ENCODE measurements at regions not wholly inside any gene's neighbourhood (a gene's known extent, or its start where the extent isn't known, plus 50 kb on each side); places are given as distances from the start of the nearest gene placed in this dataset.

- TF ChIP-seq CTCF (conservative IDR thresholded peaks at IDR 0.05; ENCODE audit: low read depth, low read length) (no peak), POLR2A (IDR thresholded peaks at IDR 0.05; ENCODE audit: low read depth, low read length) (no peak), USF2 (IDR thresholded peaks at IDR 0.05; ENCODE audit: low read depth, low read length) (no peak), RFX5 (IDR thresholded peaks at IDR 0.05; ENCODE audit: low read depth, low read length) (no peak), MAZ (IDR thresholded peaks at IDR 0.05; ENCODE audit: borderline replicate concordance, low read depth, low read length) (no peak), CEBPB (IDR thresholded peaks at IDR 0.05; ENCODE audit: low read depth, low read length) (no peak), NFE2L2 (IDR thresholded peaks at IDR 0.05; ENCODE audit: low read depth, low read length) (no peak), BHLHE40 (IDR thresholded peaks at IDR 0.05; ENCODE audit: low read depth, low read length) (no peak)
Measured at GRCh38 chr6:163839296-163839695, 424.8 kb downstream of the QKI start.

Data from IMR-90 (cell line).